ENCODE measurements at regions not wholly inside any gene's neighbourhood (a gene's known extent, or its start where the extent isn't known, plus 50 kb on each side); places are given as distances from the start of the nearest gene placed in this dataset.

GRCh38 chr11:80733361-80733760 lies 1292.5 kb upstream of the TENM4 start:
- CTCF ChIA-PET = no interaction called here

GRCh38 chr11:80727315-80727714 lies 1286.5 kb upstream of the TENM4 start:
- intact Hi-C loops (cut with DNase I, micrococcal nuclease) = no loop called here
- H3K27me3 ChIP-seq (ENCODE audit: control insufficient read depth in 1 of 2, insufficient read depth in 2 of 2, low read length in 2 of 2) = no peaks in the 10 kb centered on the region

More at GRCh38 chr11:80733361-80733760, 1292.5 kb upstream of the TENM4 start:
- Histone ChIP-seq H3K27ac (ENCODE audit: low read depth in 1 of 2, low read length in 2 of 2) (no peak overlapping the region), H3K4me1 (ENCODE audit: insufficient read depth, low read length) (no peaks in the 10 kb centered on the region), H3K36me3 (ENCODE audit: insufficient read depth, low read length) (no peaks in the 10 kb centered on the region), H3K4me3 (ENCODE audit: low read length) (no peak overlapping the region), H3K9me3 (ENCODE audit: control insufficient read depth in 1 of 2, insufficient read depth in 1 of 2, low read length in 2 of 2) (no peaks in the 10 kb centered on the region), H3K27me3 (ENCODE audit: control insufficient read depth in 1 of 2, insufficient read depth in 2 of 2, low read length in 2 of 2) (no peaks in the 10 kb centered on the region)
- H3K9me3 Mint-ChIP-seq = peaks cover 2% of the 10 kb centered on the region
- H3K4me3 Mint-ChIP-seq = no peak overlapping the region
- H3K36me3 Mint-ChIP-seq (ENCODE audit: low read depth) = no peaks in the 10 kb centered on the region
- intact Hi-C loops (cut with DNase I, micrococcal nuclease) = no loop called here
- DNase-seq = no peak
- POLR2A ChIA-PET = no interaction called here
- H3K4me1 Mint-ChIP-seq (ENCODE audit: low read depth) = no peaks in the 10 kb centered on the region
- no peak for ATAC-seq (ENCODE audit: poor library complexity)
- TF ChIP-seq CTCF (IDR thresholded peaks at IDR 0.05) = no peak
- no peaks in the 10 kb centered on the region for H3K27me3 Mint-ChIP-seq
- H3K27ac Mint-ChIP-seq = no peak overlapping the region

DNA sequence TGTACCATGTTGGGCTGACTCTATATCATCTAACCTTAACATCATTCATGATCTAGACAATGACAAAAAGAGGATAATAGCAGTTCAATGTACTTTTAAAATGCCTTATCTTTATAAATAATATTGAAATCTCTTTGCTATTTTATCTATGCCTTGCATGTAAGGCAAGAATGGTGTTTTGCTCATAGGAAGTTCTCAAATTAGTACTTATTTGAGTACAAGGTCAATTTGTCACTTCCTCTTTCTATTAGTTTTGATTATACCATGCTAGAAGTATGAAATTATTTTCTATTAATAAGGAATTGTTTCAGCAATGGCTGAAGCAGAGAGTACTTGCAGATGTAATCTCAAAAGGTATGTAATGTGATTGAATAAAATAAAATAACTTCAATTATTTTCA lies 1285.4 kb upstream of the TENM4 start:
- H3K9me3 Mint-ChIP-seq = peaks cover 2% of the 10 kb centered on the region
- H3K36me3 ChIP-seq (ENCODE audit: insufficient read depth, low read length) = no peaks in the 10 kb centered on the region
- H3K27me3 Mint-ChIP-seq = no peaks in the 10 kb centered on the region
- no peak overlapping the region for H3K4me3 Mint-ChIP-seq
- no peaks in the 10 kb centered on the region for H3K27me3 ChIP-seq (ENCODE audit: control insufficient read depth in 1 of 2, insufficient read depth in 2 of 2, low read length in 2 of 2)
- no peak overlapping the region for H3K27ac ChIP-seq (ENCODE audit: low read depth in 1 of 2, low read length in 2 of 2)
- H3K27ac Mint-ChIP-seq = no peak overlapping the region
- H3K4me1 ChIP-seq (ENCODE audit: insufficient read depth, low read length) = no peaks in the 10 kb centered on the region
- ChIA-PET CTCF (no interaction called here), POLR2A (no interaction called here)
- peaks cover 0 to 5% of the 10 kb centered on the region in 2 experiments for H3K9me3 ChIP-seq (ENCODE audit: control insufficient read depth in 1 of 2, insufficient read depth in 1 of 2, low read length in 2 of 2)
- no peak overlapping the region for H3K4me3 ChIP-seq (ENCODE audit: low read length)
- no peak for ATAC-seq (ENCODE audit: poor library complexity)
- intact Hi-C loops (cut with DNase I, micrococcal nuclease) = no loop called here
- no peak for TF ChIP-seq CTCF (IDR thresholded peaks at IDR 0.05)
- H3K36me3 Mint-ChIP-seq (ENCODE audit: low read depth) = no peaks in the 10 kb centered on the region
- DNase-seq = no peak
- H3K4me1 Mint-ChIP-seq (ENCODE audit: low read depth) = no peaks in the 10 kb centered on the region

More at GRCh38 chr11:80727315-80727714, 1286.5 kb upstream of the TENM4 start:
- POLR2A ChIA-PET = no interaction called here
- H3K27ac Mint-ChIP-seq = no peak overlapping the region
- CTCF ChIA-PET = no interaction called here
- no peaks in the 10 kb centered on the region for H3K36me3 Mint-ChIP-seq (ENCODE audit: low read depth)
- no peaks in the 10 kb centered on the region for H3K36me3 ChIP-seq (ENCODE audit: insufficient read depth, low read length)
- no peak overlapping the region for H3K27ac ChIP-seq (ENCODE audit: low read depth in 1 of 2, low read length in 2 of 2)
- no peak for ATAC-seq (ENCODE audit: poor library complexity)
- H3K9me3 ChIP-seq (ENCODE audit: control insufficient read depth in 1 of 2, insufficient read depth in 1 of 2, low read length in 2 of 2) = no peaks in the 10 kb centered on the region
- no peaks in the 10 kb centered on the region for H3K27me3 Mint-ChIP-seq
- TF ChIP-seq CTCF (IDR thresholded peaks at IDR 0.05) = no peak
- H3K4me1 ChIP-seq (ENCODE audit: insufficient read depth, low read length) = no peaks in the 10 kb centered on the region
- H3K9me3 Mint-ChIP-seq = peaks cover 2% of the 10 kb centered on the region
- no peaks in the 10 kb centered on the region for H3K4me1 Mint-ChIP-seq (ENCODE audit: low read depth)
- DNase-seq = no peak
- H3K4me3 Mint-ChIP-seq = no peak overlapping the region
- H3K4me3 ChIP-seq (ENCODE audit: low read length) = no peak overlapping the region

Measured in CD4-positive, alpha-beta T cell (primary cell).